WTC11 (cell line): ENCODE measurements at regions not wholly inside any gene's neighbourhood (a gene's known extent, or its start where the extent isn't known, plus 50 kb on each side); places are given as distances from the start of the nearest gene placed in this dataset.

ENCODE experiments used
- ATAC-seq: fragments of 200-7000 bp; cut with Tn5 transposase; 2 replicates; pipeline ENCODE4 v1.10.0; 2021; ENCODE audit warnings: mild to moderate bottlenecking, moderate library complexity
- CTCF ChIA-PET: fragments of 300-600 bp; sonication (Branson Sonifier 250); formaldehyde crosslinking; loops from one replicate; lab custom pipeline; 2021; ENCODE audit warnings: antibody characterized with exemption; lab: Charles Lee
- POLR2A ChIA-PET: fragments of 350-600 bp; sonication (Branson Sonifier 250); formaldehyde crosslinking; loops from one replicate; lab custom pipeline; 2021; ENCODE audit warnings: antibody characterized with exemption; lab: Charles Lee
- DNase-seq: peaks from one replicate; pipeline ENCODE4 v3.0.0; 2021; ENCODE audit warnings: low spot score
- H3K27ac Mint-ChIP-seq: 2 replicates; pipeline ENCODE4 v1.8.0; 2021; ENCODE audit warnings: mixed read lengths
- H3K27me3 Mint-ChIP-seq: 2 replicates; pipeline ENCODE4 v1.8.0; 2021; ENCODE audit warnings: low read depth, mild to moderate bottlenecking, moderate library complexity, mixed read lengths
- H3K36me3 Mint-ChIP-seq: 2 replicates; pipeline ENCODE4 v1.8.0; 2021; ENCODE audit warnings: mixed read lengths
- H3K4me1 Mint-ChIP-seq: 2 replicates; pipeline ENCODE4 v1.8.0; 2022; ENCODE audit warnings: mixed read lengths
- H3K4me3 Mint-ChIP-seq: 2 replicates; pipeline ENCODE4 v1.8.0; 2021; ENCODE audit warnings: mild to moderate bottlenecking, moderate library complexity, mixed read lengths
- H3K9me3 Mint-ChIP-seq: 2 replicates; pipeline ENCODE4 v1.8.0; 2021; ENCODE audit warnings: mixed read lengths
- AFF4 ChIP-seq: sonication (generic); formaldehyde crosslinking; IDR thresholded peaks from 2 replicates; pipeline ENCODE4 v1.8.1; 2023; ENCODE audit warnings: mild to moderate bottlenecking, missing genetic modification reagents, borderline replicate concordance
- ATF2 ChIP-seq: sonication (generic); formaldehyde crosslinking; IDR thresholded peaks from 2 replicates; pipeline ENCODE4 v1.8.1; 2022; ENCODE audit warnings: low read depth, missing genetic modification reagents, borderline replicate concordance
- ELF4 ChIP-seq: sonication (generic); formaldehyde crosslinking; IDR thresholded peaks from 2 replicates; pipeline ENCODE4 v1.8.1; 2022; ENCODE audit warnings: low read depth, mild to moderate bottlenecking, moderate library complexity, missing genetic modification reagents
- GTF2I ChIP-seq: fragments of 250-450 bp; sonication (Bioruptor Pico); conservative IDR thresholded peaks from 2 replicates; pipeline ENCODE4 v1.4.0; 2021; ENCODE audit warnings: mild to moderate bottlenecking
- JAZF1 ChIP-seq: fragments of 250-450 bp; sonication (Bioruptor Pico); IDR thresholded peaks from 2 replicates; pipeline ENCODE4 v1.9.0; 2021; ENCODE audit warnings: moderate library complexity, mild to moderate bottlenecking, inconsistent platforms
- NFE2L1 ChIP-seq: sonication (generic); formaldehyde crosslinking; IDR thresholded peaks from 2 replicates; pipeline ENCODE4 v1.8.1; 2023; ENCODE audit warnings: missing genetic modification reagents
- RORB ChIP-seq: fragments of 250-450 bp; sonication (Bioruptor Pico); IDR thresholded peaks from 2 replicates; pipeline ENCODE4 v1.9.0; 2021; ENCODE audit warnings: mild to moderate bottlenecking
- STAT6 ChIP-seq: sonication (generic); formaldehyde crosslinking; conservative IDR thresholded peaks from 2 replicates; pipeline ENCODE4 v1.8.1; 2023; ENCODE audit warnings: mild to moderate bottlenecking, low read depth, missing genetic modification reagents, moderate library complexity
- ZNF263 ChIP-seq: sonication (generic); formaldehyde crosslinking; IDR thresholded peaks from 2 replicates; pipeline ENCODE4 v1.8.1; 2022; ENCODE audit warnings: low read depth, mild to moderate bottlenecking, moderate library complexity, missing genetic modification reagents
- ZNF281 ChIP-seq: sonication (generic); formaldehyde crosslinking; IDR thresholded peaks from 2 replicates; pipeline ENCODE4 v1.8.0; 2023; ENCODE audit warnings: mild to moderate bottlenecking, missing genetic modification reagents
- ZNF512 ChIP-seq: sonication (generic); formaldehyde crosslinking; IDR thresholded peaks from 2 replicates; pipeline ENCODE4 v1.8.1; 2022; ENCODE audit warnings: missing genetic modification reagents, borderline replicate concordance
- TF ChIP-seq, protein P1 (sequence below): fragments of 250-450 bp; sonication (Bioruptor Pico); IDR thresholded peaks from 2 replicates; pipeline ENCODE4 v1.9.0; 2021; ENCODE audit warnings: mild to moderate bottlenecking

DNA sequence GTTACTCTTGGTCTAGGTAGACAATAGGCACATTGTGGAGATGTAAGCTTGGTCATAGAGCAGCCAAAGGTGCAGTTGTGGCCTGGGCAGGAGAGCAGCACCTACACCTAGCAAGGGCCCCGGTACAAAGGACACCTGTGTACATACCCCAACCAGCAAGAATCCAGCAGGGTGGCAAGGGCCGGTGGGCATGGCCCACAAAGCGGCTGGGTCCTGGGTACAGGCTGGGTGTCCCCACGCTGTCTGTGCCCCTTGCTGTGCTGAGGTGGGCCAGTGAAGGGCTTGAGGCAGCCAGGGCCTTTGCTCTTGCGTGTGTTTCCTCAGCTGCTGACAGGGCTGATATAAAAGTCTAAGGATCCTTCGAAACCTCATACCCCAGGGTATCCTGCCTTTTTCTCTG is 501.8 kb downstream of the EIPR1 start:
- Mint-ChIP-seq H3K4me3 (no peak overlapping the region), H3K27me3 (peaks cover 9% of the 10 kb centered on the region), H3K9me3 (peaks cover 20% of the 10 kb centered on the region), H3K4me1 (peaks cover 5% of the 10 kb centered on the region), H3K27ac (no peak overlapping the region), H3K36me3 (peaks cover 20% of the 10 kb centered on the region)
- ATAC-seq, result no peak
- CTCF ChIA-PET, result no interaction called here
- TF ChIP-seq ZNF281 (CRISPR knock-in tag) (no peak), ZNF512 (CRISPR knock-in tag) (no peak), JAZF1 (CRISPR knock-in tag) (no peak), GTF2I (CRISPR knock-in tag) (no peak), RORB (CRISPR knock-in tag) (no peak), ATF2 (no peak), NFE2L1 (CRISPR knock-in tag) (no peak), AFF4 (no peak), ZNF263 (CRISPR knock-in tag) (no peak)
- POLR2A ChIA-PET, result no interaction called here
- DNase-seq, result no peak

DNA sequence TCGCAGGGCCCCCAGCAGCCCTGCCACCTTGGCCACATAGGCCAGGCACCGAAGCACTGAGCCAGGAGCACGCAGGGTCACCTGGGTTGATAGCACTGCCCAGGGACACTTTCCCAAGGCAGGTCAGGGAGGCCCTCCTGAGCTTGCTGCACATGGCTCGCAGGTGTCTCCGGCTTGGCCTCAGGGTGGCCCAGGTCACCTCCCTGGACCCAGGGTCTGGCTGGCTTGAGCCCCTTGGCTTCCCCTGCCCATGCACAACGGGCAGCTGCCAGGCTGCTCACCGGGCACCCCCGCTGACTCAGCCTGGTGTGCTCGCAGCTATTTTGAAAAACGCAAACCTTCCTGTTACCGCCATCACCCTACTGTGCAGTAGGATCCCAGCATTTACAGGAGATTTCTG is 502.3 kb downstream of the EIPR1 start:
- no peak overlapping the region for H3K27ac Mint-ChIP-seq
- no peaks in the 10 kb centered on the region; the same call in 1 of the 2 replicates for H3K4me1 Mint-ChIP-seq
- TF ChIP-seq, protein P1, sequence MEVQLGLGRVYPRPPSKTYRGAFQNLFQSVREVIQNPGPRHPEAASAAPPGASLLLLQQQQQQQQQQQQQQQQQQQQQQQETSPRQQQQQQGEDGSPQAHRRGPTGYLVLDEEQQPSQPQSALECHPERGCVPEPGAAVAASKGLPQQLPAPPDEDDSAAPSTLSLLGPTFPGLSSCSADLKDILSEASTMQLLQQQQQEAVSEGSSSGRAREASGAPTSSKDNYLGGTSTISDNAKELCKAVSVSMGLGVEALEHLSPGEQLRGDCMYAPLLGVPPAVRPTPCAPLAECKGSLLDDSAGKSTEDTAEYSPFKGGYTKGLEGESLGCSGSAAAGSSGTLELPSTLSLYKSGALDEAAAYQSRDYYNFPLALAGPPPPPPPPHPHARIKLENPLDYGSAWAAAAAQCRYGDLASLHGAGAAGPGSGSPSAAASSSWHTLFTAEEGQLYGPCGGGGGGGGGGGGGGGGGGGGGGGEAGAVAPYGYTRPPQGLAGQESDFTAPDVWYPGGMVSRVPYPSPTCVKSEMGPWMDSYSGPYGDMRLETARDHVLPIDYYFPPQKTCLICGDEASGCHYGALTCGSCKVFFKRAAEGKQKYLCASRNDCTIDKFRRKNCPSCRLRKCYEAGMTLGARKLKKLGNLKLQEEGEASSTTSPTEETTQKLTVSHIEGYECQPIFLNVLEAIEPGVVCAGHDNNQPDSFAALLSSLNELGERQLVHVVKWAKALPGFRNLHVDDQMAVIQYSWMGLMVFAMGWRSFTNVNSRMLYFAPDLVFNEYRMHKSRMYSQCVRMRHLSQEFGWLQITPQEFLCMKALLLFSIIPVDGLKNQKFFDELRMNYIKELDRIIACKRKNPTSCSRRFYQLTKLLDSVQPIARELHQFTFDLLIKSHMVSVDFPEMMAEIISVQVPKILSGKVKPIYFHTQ, result no peak
- no peak for TF ChIP-seq STAT6 (CRISPR knock-in tag)
- TF ChIP-seq ELF4 (CRISPR knock-in tag), result no peak
- no peak for DNase-seq
- no peak for ATAC-seq
- peaks cover 9% of the 10 kb centered on the region for H3K27me3 Mint-ChIP-seq
- H3K36me3 Mint-ChIP-seq, result peaks cover 20% of the 10 kb centered on the region
- CTCF ChIA-PET, result no interaction called here
- POLR2A ChIA-PET, result no interaction called here
- peaks cover 20% of the 10 kb centered on the region for H3K9me3 Mint-ChIP-seq
- H3K4me3 Mint-ChIP-seq, result no peak overlapping the region
